ENCODE measurements at regions not wholly inside any gene's neighbourhood (a gene's known extent, or its start where the extent isn't known, plus 50 kb on each side); places are given as distances from the start of the nearest gene placed in this dataset.

- TF ChIP-seq CTCF (IDR thresholded peaks at IDR 0.05; ENCODE audit: low read depth, low read length) (no peak), EZH2phosphoT487 (IDR thresholded peaks at IDR 0.05; ENCODE audit: low read depth) (no peak)
Observed at GRCh38 chr9:28024676-28025075, 451.4 kb upstream of the C9orf72 start.
